GM23338 (cell line): ENCODE measurements at regions not wholly inside any gene's neighbourhood (a gene's known extent, or its start where the extent isn't known, plus 50 kb on each side); places are given as distances from the start of the nearest gene placed in this dataset.

Experiments used
- CTCF ChIP-seq, 2 experiments: fragments of 200-600 bp in 1 of 2; sonication (generic) in 1 of 2; conservative IDR thresholded peaks; 2 replicates each; pipeline versions ENCODE4 v1.5.1 to v1.6.1; 2016 to 2017; ENCODE audit warnings: antibody characterized with exemption in 2 of 2, low read depth in 2 of 2, mild to moderate bottlenecking in 2 of 2, moderate library complexity in 1 of 2
- ETS1 ChIP-seq: IDR thresholded peaks from 2 replicates; pipeline ENCODE4 v1.6.1; 2016; ENCODE audit warnings: antibody characterized with exemption
- EZH2 ChIP-seq: fragments of 200-600 bp; sonication (generic); IDR thresholded peaks from one replicate; pipeline ENCODE4 v1.8.0; 2017; ENCODE audit warnings: antibody characterized with exemption, mild to moderate bottlenecking, low read depth; ENCODE audit not compliant: unreplicated experiment
- EZH2phosphoT487 ChIP-seq: fragments of 200-600 bp; sonication (generic); IDR thresholded peaks from one replicate; pipeline ENCODE4 v1.8.1; 2018; ENCODE audit warnings: antibody characterized with exemption; ENCODE audit not compliant: unreplicated experiment
- JUNB ChIP-seq: IDR thresholded peaks from one replicate; pipeline ENCODE4 v1.6.1; 2016; ENCODE audit warnings: antibody characterized with exemption; ENCODE audit not compliant: unreplicated experiment
- NANOG ChIP-seq: IDR thresholded peaks from 2 replicates; pipeline ENCODE4 v1.6.1; 2016; ENCODE audit warnings: antibody characterized with exemption, borderline replicate concordance
- POLR2AphosphoS5 ChIP-seq: IDR thresholded peaks from 2 replicates; pipeline ENCODE4 v1.6.1; 2016; ENCODE audit warnings: antibody characterized with exemption, low read depth
- REST ChIP-seq: IDR thresholded peaks from one replicate; pipeline ENCODE4 v1.6.1; 2018; ENCODE audit warnings: antibody characterized with exemption; ENCODE audit not compliant: unreplicated experiment

GRCh38 chr1:69244211-69244610 lies 323.5 kb upstream of the LRRC7 start:
- TF ChIP-seq CTCF (conservative IDR thresholded peaks at IDR 0.05; ENCODE audit: low read depth in 2 of 2): no peak
- no peak for TF ChIP-seq JUNB
- TF ChIP-seq EZH2phosphoT487: no peak
- TF ChIP-seq POLR2AphosphoS5: no peak
- no peak for TF ChIP-seq EZH2
- TF ChIP-seq NANOG: peak; percentile 78; the same call in 1 of the 2 replicates
- no peak for TF ChIP-seq REST
- no peak for TF ChIP-seq ETS1
